HG03354 (cell line): ENCODE measurements at regions not wholly inside any gene's neighbourhood (a gene's known extent, or its start where the extent isn't known, plus 50 kb on each side); places are given as distances from the start of the nearest gene placed in this dataset.
"Not testable (repeated sequence)": the region's sequence is repeated elsewhere in the genome, so short reads cannot be mapped to it uniquely, and the experiment has no call there.

Experiments used
- ATAC-seq: cut with Tn5 transposase; IDR thresholded peaks from one replicate; pipeline ENCODE4 v1.9.1; 2021; ENCODE audit warnings: mild to moderate bottlenecking; ENCODE audit not compliant: unreplicated experiment, poor library complexity, severe bottlenecking

DNA sequence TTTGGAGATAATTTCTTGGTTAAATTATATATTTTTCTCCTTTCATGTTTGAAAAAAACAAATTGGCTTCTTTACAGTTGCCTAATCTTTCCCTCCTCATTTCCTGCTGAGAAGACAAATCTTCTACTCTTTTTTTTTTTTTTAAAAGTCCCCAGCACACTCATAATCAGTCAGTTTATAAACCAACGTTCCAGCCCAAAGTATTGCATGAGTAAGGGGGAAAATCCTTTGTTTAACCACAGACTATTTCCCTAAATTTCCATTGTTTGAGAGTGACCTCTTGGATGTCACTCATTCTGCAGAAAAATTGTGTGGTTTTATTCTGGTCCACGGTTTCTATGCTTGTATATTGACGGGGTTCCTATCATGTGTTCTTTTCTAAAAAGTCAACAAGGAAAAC is 55.1 kb upstream of the TLR4 start:
- no peak for ATAC-seq

DNA sequence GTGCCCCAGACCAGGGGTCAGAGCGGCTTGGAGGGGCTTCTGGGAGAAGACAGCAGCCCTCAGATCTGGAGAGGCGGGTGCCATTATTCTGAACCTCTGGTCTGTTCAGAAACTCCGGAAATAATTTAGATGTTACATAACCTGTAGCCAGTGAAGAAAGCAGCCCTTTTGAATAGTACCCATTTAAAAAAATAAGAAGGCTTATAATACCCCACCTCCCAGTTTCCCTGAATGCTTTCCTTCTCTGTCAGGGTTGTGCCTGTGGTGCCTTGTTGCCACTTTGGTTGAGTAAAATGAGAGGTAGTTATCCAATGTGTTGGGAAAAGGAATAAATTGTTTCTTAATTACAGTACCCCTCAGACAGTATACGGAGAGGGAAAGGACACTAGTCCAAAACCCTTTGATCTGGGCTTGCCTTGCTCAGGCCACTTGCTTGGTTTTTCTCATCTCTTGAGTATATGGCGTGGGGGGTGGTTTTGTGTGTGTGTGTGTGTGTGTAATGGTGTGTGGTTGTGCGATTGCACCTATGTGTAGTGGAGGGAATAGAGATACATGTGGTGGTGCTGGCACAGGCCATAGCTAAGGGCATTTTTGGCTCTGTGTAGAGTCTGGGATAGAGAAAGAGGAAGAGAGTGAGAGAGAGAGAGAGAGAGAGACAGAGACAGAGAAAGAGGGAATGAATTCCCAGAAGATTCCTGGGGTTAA is 59.1 kb upstream of the TLR4 start:
- ATAC-seq = peak; percentile 15

DNA sequence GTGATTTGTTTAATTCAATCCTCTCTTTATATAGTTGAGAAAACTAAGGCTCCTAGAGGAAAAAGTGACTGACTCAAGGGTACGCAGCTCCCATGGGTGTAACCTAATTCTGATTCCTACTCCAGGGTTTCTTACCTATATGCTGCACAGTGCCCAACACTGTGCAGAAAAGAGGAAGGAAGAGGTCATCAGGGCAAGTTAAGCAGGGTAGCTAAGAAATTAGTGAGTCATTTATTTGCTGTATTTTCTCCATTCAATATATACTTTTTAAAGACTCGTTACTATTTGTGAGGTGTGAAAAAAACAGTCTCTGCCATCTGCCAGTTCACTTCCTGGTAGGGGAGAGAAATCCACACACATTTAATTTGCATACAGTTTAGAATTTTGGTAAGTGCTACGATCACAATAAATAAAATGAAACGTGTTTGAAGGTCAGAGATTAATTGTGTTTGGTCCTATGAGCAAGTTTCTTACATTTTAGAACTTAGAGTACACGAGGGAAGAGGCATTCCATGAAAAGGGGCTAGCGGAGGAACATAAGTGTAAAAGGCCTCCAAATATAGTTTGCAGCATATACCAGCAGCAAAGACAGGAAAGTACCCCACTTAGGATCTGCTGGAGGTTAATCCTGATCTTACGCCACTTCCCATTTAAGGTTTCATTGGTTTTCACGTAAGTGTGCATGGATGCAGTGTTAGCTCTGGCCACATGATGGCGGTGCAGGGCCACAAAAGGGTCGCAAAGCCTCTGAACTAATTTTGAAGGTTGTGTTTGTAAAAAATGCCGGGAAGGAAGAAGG is 59.9 kb upstream of the TLR4 start:
- peak; percentile 80 for ATAC-seq

DNA sequence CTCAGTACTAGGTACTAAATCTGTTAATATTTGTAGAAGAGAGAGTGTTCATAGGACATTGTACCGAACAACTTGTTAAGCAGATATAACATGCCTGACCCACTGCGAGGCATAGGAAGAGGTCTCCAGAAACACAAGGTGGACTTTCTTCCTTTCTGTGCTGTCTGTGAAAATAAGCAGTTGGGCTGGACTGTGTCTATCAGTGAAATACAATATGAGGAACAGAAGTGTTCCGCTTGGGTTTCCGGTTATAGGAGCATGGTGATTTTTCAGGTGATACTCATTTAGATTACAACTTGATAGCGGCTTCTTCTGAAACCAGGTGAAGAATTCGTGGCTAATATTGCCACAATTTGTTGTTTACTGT is 60.9 kb upstream of the TLR4 start:
- no peak for ATAC-seq

DNA sequence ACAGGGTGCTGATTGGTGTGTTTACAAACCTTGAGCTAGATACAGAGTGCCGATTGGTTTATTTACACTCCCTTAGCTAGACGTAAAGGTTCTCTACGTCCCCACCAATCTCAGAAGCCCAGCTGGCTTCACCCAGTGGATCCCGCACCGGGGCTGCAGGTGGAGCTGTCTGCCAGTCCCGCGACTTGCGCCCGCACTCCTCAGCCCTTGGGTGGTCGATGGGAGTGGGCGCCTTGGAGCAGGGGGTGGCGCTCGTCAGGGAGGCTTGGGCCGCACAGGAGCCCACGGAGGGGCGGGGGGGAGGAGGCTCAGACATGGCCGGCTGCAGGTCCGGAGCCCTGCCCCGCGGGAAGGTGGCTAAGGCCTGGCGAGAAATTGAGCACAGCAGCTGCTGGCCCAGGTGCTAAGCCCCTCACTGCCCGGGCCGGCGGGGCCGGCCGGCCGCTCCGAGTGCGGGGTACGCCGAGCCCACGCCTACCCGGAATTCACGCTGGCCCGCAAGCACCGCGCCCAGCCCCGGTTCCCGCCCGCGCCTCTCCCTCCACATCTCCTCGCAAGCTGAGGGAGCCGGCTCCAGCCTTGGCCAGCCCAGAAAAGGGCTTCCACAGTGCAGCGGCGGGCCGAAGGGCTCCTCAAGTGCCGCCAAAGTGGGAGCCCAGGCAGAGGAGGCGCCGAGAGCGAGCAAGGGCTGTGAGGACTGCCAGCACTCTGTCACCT is 61.5 kb upstream of the TLR4 start:
- not testable (repeated sequence) for ATAC-seq

DNA sequence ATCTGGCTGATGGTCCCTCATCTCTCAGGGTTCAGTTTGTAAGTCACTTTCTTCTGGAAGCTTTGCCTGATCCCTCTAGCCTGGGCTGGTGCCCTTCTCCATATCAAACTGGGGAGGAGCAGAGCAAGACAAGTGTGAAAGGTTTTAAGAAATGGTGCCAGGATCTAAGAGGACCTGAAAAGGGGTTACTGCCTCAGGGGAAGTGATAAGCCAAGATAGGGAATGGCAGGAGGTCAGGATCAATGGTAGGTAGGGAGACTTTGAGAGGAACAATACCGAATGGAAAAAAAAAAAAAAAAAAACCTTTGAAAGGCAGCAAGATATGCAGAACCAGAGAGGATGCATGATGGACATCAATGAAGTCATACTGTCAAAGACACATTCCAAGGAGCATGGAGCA is 67.5 kb upstream of the TLR4 start:
- no peak for ATAC-seq

DNA sequence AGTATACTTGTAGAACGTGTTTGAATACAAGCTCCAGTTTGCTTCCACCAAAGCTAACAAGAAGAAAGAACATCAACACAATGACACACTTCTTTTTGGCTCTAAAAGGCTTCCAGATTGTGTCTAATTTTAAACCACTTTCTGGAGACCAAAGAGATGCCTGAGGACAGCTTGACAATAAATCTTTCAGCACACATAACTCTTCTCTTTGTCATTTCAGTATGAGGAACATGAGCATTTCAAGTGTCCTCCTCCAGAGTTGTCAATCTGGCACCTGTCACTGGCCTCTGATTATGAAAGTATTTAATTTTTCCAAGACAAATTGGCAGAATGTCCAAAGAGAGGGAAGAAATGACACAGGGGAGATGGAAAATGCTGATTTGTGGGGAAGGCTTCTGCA is 79.0 kb upstream of the TLR4 start:
- ATAC-seq = no peak

DNA sequence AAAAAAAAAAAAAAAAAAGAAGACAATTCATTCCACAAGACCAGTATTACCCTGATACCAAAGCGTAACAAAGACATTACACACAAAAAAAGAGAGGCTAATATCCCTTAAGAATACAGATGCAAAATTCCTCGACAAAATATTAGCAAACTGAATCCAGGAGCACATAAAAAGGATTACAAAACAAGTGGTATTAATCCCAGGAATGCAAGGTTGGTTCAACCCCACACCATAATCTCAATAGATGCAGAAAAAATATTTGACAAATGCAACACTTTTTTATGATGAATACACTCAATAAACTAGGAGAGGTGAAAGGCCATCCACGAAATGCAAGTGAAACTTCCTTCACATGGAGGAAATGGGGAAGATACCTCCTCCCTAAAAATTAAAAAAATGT is 80.1 kb upstream of the TLR4 start:
- ATAC-seq = no peak

DNA sequence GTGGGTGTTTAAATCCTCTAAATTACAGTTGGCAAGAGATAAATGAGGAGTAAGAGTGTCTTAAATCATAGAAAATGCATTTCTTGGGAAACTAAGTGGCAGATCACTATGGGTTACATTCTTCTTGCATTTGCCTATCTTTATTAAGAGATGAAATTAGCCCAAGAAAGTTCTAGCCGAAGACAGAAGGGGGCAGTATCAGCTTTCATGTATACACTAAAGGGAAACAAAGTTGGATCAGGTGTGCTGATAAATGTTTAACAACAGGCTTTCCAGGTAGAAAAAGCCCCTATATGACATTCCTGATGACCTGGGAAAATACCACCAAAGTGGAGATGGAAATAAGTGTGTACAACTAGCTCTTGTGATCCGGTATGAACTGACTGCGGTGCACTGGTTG is 81.9 kb upstream of the TLR4 start:
- no peak for ATAC-seq

DNA sequence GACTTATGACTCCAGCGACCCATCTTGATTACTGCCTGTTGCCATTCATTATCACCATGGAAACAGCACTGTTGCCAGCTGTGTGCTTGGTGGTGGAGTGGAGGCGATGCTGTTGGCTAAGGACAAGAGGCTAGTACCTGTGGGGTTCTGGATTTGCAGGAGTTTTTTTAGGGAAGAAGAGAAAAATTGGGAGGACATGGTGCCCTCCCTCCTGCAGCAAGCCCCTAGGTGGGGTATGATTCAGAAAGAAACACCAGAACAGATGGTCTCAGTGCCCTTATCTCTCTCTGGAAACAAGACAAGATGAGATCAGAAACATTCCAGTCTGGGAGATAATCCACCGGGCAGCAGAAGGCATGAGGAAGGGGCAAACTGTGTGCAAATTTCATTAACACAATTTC is 87.8 kb upstream of the TLR4 start:
- ATAC-seq = no peak

DNA sequence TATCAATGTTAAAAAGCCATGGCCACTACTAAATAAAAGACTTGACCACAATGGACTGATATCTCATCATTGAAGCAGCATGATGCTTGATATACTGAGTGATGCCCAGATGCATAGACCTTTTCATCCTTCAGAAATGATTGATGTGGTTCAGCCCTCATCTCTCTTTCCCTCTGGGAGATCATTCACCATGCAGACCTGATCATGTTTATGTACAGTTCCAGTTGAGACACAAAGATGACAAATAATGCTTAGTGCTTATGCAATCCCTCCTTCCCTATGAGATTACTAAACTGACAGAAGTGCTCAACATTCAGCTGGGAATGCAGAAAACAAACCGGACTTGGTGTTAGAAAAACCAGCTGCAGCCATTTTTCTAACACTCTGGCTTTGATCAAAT is 91.9 kb upstream of the TLR4 start:
- no peak for ATAC-seq

DNA sequence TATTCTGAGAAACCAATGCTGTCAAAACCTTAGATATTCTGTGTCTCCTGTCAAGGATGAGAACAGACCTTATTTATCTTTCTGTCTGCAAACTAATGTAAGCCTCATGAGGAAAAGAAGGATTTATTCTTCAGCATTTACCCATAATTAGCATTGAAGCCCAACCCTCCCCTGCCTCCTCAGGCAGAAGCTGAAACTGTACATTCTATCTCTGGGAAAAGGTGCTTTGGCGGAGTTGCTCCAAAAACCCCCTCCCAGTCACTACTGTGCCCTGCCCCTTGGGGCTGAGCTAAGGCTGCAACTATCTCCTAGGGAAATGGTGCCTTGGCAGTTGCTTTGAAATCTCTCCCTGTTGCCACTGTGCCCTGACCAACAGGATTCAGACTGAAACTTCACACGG is 106.2 kb upstream of the TLR4 start:
- ATAC-seq = no peak

DNA sequence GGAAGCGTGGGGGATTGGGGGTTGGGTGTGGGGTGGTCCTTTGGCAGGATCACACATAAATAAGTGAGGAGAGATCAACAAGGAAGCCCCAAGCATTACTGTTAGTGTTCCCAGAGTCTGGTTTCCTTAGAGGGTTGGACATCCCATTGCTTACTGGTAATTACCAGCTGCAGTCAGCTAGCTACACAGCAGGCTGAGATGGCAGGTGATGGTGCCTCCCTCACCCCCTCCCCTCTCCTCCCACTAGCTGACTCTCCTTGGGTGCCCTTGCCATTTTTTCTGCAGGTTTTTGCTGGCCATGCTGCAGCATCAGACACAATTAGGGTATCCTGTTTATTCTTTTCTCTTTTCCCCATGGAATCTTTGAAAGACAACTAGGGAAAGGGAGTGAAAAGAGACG is 107.5 kb upstream of the TLR4 start:
- ATAC-seq = no peak

DNA sequence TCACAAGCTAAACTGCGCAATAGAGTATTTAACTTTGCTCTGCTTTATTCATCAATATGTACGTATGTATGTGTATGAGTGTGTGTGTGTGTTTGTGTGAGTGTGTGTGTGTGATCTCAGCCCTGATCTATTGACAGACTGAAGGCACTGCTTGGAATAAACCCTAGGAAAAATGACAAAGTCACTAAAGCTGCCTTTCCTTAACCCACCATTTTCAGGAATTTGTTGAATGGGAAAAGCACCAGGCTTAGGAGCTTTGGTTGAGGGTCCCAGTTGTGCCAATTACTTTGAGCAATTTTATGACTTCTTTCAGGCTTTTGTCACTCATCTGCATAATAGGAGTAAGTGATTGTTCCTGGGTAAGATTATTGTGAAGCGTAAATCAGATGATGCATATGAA is 108.6 kb upstream of the TLR4 start:
- ATAC-seq = no peak

DNA sequence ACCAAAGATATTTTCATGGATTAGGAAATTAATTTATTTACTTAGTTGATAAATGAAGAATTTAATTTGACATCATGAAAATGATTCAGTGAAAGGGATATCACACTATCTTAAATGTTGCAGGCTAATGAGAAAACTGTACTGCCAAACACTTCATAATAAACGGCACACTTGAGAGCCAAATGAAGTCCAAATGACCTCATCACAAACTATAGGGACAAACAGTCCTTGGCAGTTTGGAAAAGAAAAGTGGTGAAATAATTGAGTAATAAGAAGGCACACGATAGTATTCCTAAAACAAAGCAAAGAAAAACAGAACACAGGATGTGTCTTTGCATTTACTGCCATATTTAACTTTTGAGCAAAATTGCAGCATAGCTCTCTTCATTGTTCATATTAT is 116.9 kb upstream of the TLR4 start:
- no peak for ATAC-seq

DNA sequence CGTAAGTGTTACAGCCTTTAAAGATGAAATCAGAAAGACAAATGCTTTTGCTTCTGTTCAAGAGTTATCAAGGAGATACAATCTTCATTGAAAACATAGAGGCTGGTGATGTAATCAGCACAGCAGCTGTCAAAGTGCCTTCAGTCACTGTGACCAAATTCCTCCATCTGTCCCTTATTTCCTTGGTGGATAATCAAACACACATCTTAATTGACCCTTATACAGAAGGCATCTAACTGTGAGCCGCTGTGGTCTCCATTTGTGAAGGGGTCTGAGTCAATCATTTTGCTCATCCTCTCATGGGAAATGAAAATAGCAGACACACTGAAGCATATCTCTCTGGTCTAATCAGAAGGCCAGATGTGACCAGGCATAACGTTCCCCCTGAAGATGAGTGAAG is 130.1 kb upstream of the TLR4 start:
- no peak for ATAC-seq

DNA sequence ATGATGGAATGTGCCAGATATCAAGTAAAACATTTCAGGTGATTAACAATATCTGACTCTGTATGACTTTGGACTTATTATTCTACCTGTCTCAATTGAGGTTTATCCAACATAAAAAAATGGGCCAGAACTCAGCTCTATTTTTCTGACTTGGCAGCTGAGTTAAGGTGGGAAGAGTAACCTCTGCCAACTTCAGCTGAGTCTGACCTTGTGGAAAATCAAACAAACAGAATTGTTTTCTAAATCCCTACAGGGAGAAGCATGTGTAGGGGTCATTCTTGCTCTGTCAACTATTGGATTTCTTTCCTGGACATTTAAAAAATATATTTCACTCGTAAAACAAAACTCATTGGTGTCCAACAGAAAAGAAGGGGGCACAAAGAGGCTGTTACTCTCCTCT is 139.4 kb upstream of the TLR4 start:
- ATAC-seq = no peak

DNA sequence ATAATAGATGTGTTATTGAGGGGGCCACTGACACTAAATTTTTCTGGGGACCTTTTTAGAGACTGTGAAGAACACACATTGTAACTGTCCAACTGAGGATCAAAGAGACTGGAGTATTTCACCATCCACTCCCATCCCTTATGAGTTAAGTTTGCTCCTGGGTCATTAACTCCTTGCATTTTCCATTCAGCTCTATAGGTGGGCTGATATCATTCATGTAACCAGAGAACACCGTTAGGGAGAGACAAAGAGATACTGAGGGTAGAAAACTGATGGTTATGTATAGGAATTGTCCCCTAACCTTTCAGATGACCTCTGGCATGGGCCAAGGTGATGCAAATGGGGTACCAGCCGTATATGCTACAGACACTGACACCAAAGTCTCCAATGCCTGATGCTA is 142.4 kb upstream of the TLR4 start:
- ATAC-seq = no peak

DNA sequence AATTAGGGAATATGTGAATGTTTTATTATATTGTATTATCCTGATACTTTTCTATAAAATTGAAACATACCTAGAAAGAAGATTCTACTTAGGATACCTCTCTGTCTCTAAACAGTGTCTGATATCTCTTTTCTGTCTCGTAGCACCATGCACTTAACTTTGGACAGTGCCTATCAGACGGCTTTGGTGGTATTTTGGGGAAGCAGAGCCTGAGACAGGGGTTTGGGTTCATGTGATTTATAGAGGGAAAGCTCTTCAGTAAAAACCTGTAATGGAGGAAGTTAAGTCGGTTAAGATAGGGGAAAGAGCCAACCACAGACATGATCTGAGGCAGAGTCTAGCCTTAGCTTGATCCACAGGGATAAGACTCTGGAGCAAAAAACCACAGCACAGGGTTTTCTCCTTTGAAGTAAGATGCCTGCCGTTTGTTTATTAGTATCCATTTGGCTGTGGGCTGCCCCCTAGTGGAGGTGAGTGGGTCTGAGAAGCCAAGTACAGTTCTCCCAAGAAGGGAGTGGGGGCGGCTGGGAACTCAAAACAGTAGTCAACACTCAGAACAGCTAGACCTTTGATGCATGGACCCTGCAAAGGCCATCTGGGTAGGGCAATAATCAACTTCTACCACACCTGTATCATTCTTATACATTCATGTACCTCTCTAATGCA is 141.2 kb upstream of the ASTN2 start:
- peak; percentile 94 for ATAC-seq

DNA sequence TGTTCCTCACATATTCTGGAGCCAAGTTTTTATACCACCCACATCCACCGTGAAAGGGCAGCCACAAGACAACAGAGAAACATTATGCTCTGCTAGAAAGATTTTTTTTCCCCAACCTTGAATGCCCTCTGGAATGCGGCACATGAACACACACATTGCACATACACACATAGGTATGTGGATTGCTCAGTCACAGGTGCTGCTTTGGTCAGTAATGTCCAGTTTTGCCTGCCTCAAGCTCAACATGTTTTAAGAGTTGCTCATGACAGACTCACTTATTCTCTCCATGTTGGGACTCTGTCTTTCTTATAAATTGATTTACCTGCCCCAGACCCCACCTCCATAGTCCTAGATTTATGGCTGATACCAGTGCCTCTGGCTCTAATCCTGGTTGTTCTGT is 138.0 kb upstream of the ASTN2 start:
- no peak for ATAC-seq

DNA sequence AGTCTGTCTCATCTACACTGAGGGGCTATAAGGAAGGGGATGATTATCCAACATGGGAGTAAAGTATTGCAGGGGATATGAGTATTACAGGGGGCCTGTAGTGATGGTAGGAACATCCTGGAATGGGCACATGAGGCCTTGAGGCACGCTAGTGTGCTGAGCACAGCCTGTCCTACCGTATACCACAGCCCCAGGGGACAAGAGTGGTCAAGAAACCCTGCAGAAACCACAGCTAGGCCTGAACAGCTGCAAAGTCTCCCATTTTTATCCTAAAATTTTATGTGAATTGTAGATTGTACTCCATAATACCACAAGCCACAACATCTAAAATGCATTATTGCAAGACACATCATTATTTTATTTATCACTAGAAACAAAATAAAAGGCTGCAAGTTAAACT is 136.3 kb upstream of the ASTN2 start:
- ATAC-seq = no peak
